ENCODE measurements at regions not wholly inside any gene's neighbourhood (a gene's known extent, or its start where the extent isn't known, plus 50 kb on each side); places are given as distances from the start of the nearest gene placed in this dataset.

DNA sequence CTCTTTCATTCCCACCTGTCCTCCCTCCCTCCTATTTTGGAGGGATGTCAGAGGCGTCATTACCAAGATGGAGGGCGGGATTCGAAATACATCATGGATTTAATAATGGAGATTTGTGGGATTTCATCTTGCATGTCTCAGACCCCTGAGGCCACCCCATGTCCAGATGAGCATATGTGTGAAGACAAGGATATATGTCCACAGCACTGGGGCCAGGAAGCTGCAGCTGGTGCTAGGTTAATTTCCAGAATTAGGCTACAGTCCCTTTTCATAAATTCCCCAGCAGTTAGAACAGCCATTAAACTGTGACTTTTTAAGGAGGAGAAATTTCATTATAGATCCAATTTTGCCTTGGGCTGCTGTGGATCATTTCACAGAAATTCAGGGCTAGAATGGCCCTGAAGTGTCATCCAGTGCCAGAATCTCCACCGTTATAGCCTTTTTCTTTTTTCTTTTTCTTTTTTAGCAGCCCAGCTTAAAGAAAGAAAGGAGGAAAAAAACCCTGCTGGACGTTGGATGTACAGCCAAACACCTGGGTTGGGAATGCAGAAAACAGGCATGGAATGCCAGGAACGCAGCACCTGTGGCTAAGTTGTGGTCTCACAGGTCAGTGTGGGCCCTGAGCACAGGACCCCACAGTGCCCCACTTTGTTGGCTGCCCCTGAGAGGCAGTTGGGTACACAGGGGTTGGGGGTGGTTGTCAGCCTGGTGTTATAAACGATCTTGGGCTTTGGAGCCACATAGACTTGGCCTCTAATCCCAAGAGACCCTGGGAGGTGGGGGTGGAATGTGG is 50.2 kb upstream of the CXCL14 start:
- no peak for TF ChIP-seq CTCF (IDR thresholded peaks at IDR 0.05)
- no peak for TF ChIP-seq SIN3A (IDR thresholded peaks at IDR 0.05; ENCODE audit: borderline replicate concordance, low read depth, low read length)
- TF ChIP-seq, protein P1, sequence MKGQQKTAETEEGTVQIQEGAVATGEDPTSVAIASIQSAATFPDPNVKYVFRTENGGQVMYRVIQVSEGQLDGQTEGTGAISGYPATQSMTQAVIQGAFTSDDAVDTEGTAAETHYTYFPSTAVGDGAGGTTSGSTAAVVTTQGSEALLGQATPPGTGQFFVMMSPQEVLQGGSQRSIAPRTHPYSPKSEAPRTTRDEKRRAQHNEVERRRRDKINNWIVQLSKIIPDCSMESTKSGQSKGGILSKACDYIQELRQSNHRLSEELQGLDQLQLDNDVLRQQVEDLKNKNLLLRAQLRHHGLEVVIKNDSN (IDR thresholded peaks at IDR 0.05; ENCODE audit: borderline replicate concordance, low read depth), result no peak
- no peak for TF ChIP-seq PBX3 (IDR thresholded peaks at IDR 0.05)
